GM21786 (cell line): ENCODE measurements at regions not wholly inside any gene's neighbourhood (a gene's known extent, or its start where the extent isn't known, plus 50 kb on each side); places are given as distances from the start of the nearest gene placed in this dataset.
"Not testable (repeated sequence)": the region's sequence is repeated elsewhere in the genome, so short reads cannot be mapped to it uniquely, and the experiment has no call there.

Experiments used
- ATAC-seq: cut with Tn5 transposase; IDR thresholded peaks from one replicate; pipeline ENCODE4 v1.9.1; 2021; ENCODE audit not compliant: unreplicated experiment

DNA sequence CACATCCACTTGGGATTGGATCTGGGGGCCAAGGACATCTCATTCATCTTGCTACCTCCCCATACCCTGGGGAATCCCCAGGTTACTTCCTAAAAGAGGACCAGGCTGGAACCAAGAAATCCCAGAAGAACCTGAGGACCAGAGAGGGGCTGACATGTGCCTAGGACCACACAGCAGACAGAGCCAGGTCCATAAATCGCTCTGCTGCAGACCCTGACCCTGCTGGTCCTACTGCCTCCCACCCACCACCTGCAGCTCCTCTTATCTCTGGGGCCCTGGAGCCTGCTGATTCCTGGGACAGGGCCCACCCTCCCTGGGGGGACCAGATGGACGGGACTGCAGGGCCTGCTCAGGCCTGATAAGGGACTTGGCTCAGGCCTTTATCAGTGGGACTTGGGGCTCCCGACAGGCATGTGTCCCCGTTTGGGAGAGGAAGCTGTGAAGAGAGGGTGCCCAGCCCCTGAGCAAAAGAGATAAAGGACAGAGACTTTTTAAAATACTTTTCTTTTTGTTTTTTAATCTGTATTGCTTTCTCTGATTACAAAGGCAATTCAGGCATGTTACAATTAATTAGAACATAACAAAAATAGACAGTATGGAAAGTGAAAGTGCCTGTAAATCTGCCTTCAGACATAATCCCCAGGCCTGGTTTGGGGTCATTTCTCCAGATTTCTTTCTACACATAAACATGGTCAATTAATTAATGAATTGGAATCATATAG is 101.3 kb upstream of the LARP1 start:
- no peak for ATAC-seq

DNA sequence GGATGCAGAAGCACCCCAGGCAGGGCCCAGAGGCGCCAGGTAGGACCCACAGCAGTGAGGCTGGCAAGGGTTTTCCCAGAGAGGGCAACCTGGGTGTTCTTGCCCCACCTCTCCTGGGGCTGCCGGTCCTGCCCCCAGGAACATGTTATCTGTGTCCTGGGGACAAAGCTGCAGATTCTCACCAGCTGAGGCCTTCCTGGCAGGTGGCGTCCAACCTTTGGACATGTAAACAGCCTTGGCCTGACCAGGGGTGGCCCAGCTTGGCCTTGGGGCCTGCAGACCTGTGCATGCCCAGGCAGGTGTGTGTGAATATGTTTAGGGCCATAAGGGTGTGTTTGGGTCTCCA is 101.8 kb upstream of the LARP1 start:
- no peak for ATAC-seq

DNA sequence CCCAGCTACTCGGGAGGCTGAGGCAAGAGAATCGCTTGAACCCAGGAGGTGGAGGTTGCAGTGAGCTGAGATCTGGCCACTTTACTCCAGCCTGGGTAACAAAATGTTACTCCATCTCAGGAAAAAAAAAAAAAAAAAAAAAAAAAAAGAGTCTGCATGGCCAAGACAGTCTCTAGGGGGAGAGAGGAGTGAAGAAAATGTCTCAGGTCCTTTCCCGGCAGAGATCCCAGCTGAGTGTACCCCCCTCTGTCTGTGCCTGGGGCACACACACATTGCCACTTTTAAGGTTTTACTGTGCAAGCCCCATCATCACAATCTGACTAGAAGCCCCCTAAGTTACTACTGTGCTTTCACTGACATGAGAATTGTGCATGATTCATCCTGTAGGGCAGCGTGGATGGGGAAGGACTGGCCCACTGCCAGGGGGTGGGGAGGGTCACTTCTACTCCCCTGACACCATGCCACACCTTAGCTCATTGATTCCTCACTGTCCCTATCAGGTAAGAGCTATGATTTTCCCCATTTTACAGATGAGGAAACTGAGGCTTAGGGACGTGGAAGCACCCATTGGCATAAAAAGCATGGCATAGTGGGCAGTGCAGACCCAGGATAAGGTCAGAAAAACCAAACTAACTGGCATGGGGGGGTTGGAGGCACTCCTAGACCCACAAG is 102.3 kb upstream of the LARP1 start:
- no peak for ATAC-seq

DNA sequence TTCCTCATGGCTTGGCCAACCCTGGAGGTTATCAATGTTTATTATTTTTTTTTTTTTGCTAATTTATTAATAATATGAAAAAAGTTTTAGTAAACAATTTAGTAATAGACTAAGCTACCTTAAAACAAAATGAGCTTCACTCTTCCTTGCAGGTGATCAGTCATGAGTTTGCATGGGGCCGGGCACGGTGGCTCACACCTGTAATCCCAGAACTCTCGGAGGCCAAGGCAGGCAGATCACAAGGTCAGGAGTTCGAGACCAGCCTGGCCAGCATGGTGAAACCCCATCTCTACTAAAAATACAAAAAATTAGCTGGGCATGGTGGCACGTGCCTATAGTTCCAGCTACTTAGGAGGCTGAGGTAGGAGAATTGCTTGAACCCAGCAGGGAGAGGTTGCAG is 103.4 kb upstream of the LARP1 start:
- ATAC-seq = not testable (repeated sequence)

DNA sequence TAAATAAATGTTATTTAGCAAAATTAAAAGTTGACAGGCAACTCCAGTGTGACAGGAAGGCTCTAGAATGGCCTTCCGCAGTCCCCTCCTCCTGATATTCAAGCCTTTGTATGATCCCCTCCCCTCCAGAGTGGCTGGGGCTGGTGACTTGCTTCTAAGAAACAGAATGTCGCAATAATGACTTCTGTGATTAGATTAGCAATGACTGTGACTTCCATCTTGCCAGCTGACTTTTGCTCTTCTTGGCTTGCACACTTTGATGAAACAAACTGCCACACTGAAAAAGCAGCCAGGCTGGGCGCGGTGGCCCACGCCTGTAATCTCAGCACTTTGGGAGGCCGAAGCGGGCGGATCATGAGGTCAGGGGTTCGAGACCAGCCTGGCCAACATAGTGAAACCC is 106.5 kb upstream of the LARP1 start:
- ATAC-seq = no peak

DNA sequence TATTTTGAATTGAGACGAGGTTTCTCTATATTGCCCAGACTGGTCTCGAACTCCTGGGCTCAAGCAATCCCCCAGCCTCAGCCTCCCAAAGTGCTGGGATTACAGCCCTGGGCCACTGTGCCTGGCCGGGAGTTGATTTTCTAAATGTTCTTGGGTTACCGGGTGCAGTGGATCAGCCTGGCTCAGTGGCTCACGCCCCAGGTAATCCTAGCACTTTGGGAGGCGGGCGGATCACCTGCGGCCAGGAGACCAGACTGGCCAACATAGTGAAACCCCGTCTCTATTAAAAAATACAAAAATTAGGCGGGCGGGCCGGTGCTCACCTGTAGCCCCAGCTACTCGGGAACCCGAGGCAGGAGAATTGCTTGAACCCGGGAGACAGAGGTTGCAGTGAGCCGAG is 106.9 kb upstream of the LARP1 start:
- no peak for ATAC-seq

DNA sequence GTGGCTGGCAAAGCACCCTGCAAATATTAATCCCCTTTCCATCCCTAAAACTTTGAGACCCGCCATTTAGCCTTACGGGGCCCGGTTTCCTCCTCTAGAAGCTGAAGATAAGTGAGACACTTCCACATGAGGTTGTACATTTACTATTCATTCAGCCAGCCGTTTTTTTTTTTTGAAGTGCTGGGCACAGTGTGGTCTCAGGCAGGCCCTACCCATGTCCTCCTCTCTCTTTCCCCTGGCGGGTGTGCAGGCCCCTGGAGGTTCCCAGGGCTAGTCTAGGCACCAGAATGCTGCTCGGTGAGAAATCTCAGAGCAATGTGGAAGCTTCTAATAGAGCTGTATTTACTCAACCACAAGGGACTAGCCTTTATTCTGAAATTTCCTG is 107.4 kb upstream of the LARP1 start:
- no peak for ATAC-seq

DNA sequence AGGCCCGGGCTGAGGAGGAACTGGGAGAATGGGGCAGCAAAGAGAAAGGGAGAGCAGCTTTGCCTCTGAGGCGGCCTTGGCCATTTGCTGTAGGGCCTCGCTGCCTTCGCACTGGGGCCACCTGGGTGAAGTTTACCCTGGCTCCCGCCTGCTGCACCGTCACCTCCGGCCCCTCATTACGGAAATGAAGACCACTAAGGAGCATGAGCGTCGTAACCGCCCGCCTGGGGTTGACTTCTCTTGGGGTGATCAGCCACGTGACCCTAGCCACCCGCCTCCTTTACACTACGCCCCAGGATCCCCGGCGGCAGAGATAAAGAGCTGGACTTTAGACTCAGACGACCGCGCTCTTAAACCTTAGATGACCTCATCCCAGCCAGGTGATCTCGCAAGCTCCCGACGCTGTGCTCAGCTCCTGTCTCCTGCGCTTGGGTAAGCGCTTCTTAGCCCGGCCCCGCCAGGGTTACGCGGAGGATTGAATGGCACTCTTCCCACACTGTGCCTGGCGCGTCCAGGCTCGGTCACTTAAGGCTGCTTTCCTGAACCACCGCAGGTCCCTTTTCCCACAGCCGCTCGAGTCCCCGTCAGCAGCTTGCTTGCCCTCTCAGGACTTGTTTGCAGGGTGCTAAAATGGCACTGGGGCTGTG is 107.9 kb upstream of the LARP1 start:
- ATAC-seq = peak; percentile 74

DNA sequence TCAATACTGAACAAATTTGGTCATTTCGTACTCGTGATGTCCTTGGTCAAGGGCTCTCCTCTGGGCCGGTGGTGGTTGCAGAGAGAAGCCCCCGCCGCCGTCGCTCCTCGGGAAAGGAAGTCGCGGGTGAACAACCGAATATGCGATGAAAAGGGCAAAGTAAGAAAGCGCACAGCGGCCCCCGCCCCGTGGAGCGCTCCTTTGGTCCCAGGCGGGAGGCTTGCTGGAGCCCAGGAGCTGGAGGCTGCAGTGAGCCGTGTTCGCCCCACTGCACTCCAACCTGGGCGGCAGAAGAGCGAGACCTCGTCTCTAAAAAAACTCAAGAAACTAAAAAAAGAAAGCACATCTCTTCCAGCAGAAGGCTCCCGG is 108.4 kb upstream of the LARP1 start:
- ATAC-seq = peak; percentile 6

DNA sequence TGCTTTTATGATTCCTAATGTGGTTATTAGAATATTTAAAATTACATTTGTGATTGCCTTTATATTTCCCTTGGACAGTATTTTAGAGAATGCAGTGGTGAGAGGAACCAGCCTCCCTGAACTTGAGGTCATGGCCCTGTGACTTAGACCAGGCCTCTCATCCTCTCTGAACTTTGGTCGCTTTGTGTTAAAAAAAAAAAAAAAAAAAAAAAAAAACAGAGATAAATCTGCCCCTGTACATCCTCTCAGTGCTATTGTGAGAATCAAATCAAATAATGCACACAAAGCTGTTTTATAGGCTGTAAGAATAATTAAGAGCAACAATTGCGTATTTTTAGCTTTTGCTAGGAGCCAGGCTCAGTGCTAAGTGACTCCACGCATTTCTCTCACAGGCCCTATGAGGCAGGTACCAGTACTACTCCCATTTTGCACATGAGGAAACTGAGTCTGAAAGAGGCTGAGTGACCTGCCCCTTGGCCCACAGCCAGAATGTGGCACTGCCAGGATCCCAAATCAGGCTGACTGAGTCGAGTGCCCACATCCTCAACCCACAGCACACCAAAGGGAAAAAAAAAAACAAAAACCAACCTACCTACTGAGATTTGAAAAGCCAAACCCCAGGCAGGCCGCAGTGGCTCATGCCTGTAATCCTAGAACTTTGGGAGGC is 110.3 kb upstream of the LARP1 start:
- no peak for ATAC-seq

DNA sequence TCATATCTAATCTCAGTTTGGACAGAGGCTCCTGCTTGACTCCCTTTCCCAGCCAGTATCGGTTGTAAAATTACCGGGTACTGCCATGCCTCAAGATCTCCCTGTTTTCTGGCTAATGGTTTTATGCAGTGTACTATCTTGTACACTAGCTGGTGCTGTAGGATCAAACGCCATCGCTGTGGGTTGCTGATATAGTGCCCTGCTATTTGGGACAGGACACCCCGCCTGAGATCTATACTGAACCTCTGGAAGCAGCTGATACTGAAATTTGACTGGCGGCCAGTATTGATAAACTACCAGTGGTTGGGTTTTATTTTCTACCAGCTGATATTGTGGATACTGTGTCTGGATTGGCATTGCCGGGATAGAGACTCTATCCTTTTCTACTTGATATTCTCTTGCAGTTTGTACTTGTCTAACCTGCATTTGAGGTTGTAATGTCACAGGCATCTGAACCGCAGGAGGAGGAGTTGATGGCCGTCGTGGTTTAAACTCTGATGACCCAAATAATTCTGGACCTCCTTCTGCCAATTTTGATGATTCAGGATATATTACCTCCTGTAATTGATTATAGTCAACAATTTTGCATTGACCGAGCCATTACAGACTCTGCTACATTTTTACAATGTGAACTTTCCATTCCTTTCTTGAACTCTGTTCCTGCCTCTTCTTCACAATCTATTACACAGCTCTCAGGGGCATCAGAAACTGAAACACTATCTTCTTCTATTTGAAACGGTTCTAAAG is 112.5 kb upstream of the LARP1 start:
- ATAC-seq = no peak

DNA sequence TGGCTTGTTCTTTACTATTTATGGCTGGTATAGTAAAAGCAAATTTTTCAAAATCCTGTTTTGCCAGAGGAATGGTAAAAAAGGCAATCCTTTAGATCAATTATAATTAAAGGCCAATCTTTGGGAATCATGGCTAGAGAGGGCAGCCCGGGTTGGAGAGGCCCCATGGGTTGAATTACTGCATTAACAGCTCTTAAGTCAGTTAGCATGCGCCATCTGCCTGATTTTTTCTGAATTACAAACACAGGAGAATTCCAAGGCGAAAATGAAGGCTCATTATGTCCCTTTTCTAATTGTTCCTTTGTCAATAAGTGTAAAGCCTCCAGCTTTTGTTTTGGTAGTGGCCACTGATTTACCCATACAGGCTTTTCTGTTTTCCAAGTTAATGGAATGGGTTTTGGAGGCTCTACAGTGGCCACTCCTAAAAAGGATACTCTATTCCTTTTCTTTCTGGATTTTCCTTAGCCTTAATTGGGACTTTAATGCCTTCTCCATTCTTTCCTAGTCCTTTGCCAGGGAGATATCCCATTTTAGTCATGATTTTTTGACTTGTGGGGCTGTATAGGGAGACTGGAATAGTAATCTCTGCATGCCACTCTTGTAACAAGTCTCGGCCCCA is 114.9 kb upstream of the LARP1 start:
- ATAC-seq = not testable (repeated sequence)

DNA sequence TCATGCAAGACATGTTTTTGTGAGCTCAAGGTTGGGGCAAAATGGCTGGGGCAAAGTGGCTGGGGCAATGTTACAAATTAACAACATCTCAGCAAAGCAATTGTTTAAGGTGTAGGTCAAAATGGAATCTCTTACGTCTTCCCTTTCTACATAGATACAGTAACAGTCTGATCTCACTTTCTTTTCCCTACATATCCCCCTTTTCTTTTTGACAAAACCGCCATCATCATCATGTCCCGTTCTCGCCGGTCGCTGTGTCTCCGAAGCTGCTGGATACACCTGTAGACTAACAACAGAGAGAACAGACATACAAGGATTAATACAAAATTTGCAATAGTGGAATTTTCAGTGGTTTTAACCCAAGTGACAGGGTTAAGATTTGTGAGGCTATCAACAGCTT is 118.4 kb upstream of the LARP1 start:
- ATAC-seq = not testable (repeated sequence)

DNA sequence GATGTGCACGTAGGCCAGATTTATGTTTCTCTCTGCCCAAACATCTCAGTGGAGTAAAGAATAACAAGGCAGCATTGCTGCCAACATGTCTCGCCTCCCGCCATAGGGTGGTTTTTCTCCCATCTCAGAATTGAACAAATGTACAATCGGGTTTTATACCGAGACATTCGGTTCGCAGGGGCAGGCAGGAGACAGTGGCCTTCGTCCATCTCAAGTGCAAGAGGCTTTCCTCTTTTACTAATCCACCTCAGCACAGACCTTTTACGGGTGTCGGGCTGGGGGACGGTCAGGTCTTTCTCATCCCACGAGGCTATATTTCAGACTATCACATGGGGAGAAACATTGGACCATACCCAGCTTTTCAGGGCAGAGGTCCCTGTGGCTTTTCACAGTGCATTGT is 118.9 kb upstream of the LARP1 start:
- ATAC-seq = not testable (repeated sequence)

DNA sequence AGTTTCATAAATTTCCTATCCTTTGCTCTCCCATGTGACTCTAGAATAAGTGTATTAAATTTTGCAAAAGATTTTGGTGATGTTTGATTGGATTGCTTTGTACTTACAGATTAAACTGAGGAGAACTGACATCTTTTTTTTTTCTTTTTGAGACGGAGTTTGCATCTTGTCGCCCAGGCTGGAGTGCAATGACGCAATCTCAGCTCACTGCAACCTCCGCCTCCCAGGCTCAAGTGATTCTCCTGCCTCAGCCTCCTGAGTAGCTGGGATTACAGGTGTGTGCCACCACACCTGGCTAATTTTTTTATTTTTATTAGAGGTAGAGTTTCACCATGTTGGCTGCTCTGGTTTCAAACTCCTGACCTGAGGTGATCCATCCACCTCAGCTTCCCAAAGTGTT is 121.4 kb upstream of the LARP1 start:
- not testable (repeated sequence) for ATAC-seq

DNA sequence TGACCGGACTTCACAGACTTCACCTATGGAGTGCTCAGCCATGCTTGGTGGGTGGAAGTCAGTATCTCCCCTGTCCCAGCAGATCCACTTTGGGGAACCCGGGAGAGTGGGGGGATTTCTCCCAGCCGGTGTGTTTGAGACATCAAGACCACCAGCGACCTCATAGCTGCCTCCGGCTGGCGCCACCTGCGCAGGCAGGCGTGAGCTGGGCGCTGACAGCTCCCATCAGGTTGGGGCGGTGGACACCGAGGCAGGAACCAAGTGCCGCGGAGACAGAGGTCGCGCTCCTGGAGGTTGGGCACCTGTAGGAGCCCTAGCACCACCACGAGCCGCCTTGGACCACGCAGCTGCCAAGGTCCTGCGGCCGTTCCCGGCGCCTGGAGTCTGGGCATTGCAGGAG is 124.0 kb upstream of the LARP1 start:
- ATAC-seq = no peak

DNA sequence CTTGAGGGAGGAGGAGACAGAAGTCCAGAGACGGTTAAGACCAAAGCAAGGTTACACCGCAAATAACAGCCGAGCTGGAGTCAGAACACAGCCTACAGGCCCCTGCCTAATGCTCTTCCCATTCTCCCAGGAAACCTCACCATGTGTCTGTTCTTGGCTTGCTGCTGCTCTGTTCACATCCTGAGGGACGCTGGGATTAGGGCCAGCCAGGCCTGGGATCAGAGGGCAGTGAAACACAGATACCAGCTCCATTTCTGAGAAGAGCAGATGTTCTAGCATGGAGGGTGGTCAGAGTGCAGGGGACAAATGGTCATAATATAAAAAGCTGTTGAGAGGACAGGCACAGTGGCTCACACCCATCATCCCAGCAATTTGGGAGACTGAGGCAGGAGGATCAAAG is 124.8 kb upstream of the LARP1 start:
- no peak for ATAC-seq

DNA sequence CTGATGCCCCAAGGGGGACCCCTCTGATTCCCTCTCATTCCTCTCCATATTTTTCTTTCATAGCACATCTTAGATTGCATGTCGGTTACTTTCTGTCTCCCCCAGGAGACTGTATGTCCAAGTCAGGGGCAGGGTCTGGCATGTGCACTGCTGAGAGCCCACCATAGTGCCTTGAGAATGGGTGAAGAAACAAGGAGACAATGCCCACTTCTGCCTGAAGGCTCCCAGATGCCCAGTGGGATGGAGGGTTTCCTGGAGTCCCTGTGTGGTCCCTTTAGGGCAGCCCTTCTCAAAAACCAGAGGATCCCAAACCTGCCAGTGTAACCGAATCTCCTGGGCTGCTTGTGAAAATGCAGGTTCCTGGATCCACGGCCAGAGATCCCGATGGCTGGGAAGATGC is 126.5 kb upstream of the LARP1 start:
- no peak for ATAC-seq

DNA sequence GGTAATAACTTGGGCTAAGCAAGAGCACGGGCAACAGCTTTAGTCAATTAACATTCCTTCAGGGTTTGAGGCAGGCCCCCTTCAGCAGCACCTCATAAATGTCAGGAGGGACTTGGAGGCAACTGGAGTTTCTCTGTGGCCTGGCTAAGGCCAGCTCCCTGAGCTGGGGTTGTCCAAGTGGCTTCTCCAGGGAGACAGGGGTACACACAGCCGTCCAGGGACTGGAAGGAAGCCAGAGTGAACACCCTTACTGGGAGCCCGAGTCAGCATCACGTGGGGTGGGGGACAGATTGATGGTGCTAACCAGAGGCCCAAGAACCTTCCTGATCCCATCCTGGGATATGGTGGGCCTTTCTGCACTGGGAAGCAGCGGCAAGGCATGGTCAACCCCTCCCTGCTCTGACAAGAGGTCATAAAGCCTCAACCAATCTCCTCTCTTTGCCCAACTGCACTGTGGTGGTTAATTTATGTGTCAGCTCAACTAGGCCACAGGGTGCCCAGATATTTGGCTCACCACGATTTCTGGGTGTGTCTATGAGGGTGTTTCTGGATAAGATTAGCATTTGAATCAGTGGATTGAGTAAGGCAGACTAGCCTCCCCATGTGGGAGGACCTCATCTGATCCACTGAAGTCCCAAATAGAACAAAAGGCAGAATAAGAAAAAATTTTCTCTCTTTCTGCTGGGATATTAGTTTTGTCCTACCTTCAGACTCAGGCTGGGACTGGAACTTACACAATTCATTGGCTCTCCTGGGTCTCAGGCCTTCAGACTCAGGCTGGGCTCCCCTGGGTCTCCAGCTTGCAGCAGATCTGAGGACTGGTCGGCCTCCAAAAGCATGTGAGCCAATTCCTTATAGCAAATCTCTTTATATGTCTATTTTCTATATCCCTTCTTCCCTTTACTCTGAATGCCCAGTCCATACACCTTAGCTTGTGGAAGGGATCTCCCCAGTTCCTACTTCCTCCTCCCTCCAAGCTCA is 127.2 kb upstream of the LARP1 start:
- ATAC-seq = no peak
